ENCODE measurements at regions not wholly inside any gene's neighbourhood (a gene's known extent, or its start where the extent isn't known, plus 50 kb on each side); places are given as distances from the start of the nearest gene placed in this dataset.

DNA sequence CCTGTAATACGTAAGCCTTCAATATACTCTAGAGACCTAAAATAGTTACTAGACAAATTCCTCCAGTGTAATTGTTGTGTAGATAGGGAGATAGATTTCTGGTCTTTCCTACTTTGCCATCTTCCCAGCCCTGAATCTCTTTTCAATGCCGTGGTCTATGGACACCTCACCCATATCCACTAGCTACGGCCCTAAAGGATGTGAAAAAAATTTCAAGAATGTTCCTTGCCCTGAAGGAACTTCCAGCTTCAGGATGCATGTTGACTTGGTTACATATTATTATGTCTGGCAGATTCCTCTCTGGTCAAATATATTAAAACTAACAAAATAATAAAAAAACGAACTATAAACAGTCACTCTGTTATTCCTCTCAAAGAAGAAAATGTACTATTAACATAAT, 52.4 kb upstream of the TSPAN5 start:
- TF ChIP-seq, protein P1, sequence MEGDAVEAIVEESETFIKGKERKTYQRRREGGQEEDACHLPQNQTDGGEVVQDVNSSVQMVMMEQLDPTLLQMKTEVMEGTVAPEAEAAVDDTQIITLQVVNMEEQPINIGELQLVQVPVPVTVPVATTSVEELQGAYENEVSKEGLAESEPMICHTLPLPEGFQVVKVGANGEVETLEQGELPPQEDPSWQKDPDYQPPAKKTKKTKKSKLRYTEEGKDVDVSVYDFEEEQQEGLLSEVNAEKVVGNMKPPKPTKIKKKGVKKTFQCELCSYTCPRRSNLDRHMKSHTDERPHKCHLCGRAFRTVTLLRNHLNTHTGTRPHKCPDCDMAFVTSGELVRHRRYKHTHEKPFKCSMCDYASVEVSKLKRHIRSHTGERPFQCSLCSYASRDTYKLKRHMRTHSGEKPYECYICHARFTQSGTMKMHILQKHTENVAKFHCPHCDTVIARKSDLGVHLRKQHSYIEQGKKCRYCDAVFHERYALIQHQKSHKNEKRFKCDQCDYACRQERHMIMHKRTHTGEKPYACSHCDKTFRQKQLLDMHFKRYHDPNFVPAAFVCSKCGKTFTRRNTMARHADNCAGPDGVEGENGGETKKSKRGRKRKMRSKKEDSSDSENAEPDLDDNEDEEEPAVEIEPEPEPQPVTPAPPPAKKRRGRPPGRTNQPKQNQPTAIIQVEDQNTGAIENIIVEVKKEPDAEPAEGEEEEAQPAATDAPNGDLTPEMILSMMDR (IDR thresholded peaks at IDR 0.05): no peak
- TF ChIP-seq SIN3A (IDR thresholded peaks at IDR 0.05; ENCODE audit: borderline replicate concordance, insufficient read depth, low read depth, low read length): no peak

Data from Panc1 (cell line).